Dedifferentiated amniotic fluid mesenchymal stem cell (primary cell): ENCODE measurements at regions not wholly inside any gene's neighbourhood (a gene's known extent, or its start where the extent isn't known, plus 50 kb on each side); places are given as distances from the start of the nearest gene placed in this dataset.
"Not testable (repeated sequence)": the region's sequence is repeated elsewhere in the genome, so short reads cannot be mapped to it uniquely, and the experiment has no call there.

Experiments used
- DNase-seq: peaks from one replicate; pipeline ENCODE4 v3.0.0-alpha.2; 2016; ENCODE audit errors: extremely low spot score

- no peak for DNase-seq
Observed at GRCh38 chr5:89850513-89850865, 559.1 kb downstream of the CETN3 start.

GRCh38 chr5:89849830-89850512, 559.6 kb downstream of the CETN3 start:
- no peak for DNase-seq

GRCh38 chr5:89847743-89848142, 561.8 kb downstream of the CETN3 start:
- DNase-seq: no peak

GRCh38 chr5:89844548-89844947, 565.0 kb downstream of the CETN3 start:
- DNase-seq: no peak

GRCh38 chr5:89842531-89842930, 567.0 kb downstream of the CETN3 start:
- DNase-seq: no peak

- no peak for DNase-seq
Observed at GRCh38 chr5:89840906-89841305, 568.6 kb downstream of the CETN3 start.

- no peak for DNase-seq
Observed at GRCh38 chr5:89830691-89831090, 578.9 kb downstream of the CETN3 start.

- DNase-seq: no peak
Observed at GRCh38 chr5:89827960-89828359, 581.6 kb downstream of the CETN3 start.

- DNase-seq: no peak
Observed at GRCh38 chr5:89827359-89827758, 582.2 kb downstream of the CETN3 start.

- DNase-seq: no peak
Observed at GRCh38 chr5:89826938-89827337, 582.6 kb downstream of the CETN3 start.

GRCh38 chr5:89823046-89823445, 586.5 kb downstream of the CETN3 start:
- no peak for DNase-seq

GRCh38 chr5:89817841-89818240, 591.7 kb downstream of the CETN3 start:
- DNase-seq: no peak

GRCh38 chr5:89816038-89816437, 593.5 kb downstream of the CETN3 start:
- DNase-seq: peak; percentile 72

GRCh38 chr5:89800735-89801134, 608.8 kb downstream of the CETN3 start:
- DNase-seq: not testable (repeated sequence)

GRCh38 chr5:89794504-89794903, 615.1 kb downstream of the CETN3 start:
- not testable (repeated sequence) for DNase-seq

- not testable (repeated sequence) for DNase-seq
Observed at GRCh38 chr5:89779734-89780133, 629.8 kb downstream of the CETN3 start.

GRCh38 chr5:89777758-89778157, 631.8 kb downstream of the CETN3 start:
- DNase-seq: no peak

GRCh38 chr5:89769975-89770374, 639.6 kb downstream of the CETN3 start:
- DNase-seq: no peak

- DNase-seq: no peak
Observed at GRCh38 chr5:89759802-89760201, 649.8 kb downstream of the CETN3 start.

- DNase-seq: no peak
Observed at GRCh38 chr5:89758146-89758545, 651.4 kb downstream of the CETN3 start.

- no peak for DNase-seq
Observed at GRCh38 chr5:89756955-89757354, 652.6 kb downstream of the CETN3 start.

GRCh38 chr5:89755024-89755423, 654.5 kb downstream of the CETN3 start:
- DNase-seq: no peak

- DNase-seq: peak; percentile 55
Observed at GRCh38 chr5:89735082-89735481, 674.5 kb downstream of the CETN3 start.

GRCh38 chr5:89733772-89734171, 675.8 kb downstream of the CETN3 start:
- DNase-seq: no peak
